Neuronal stem cell (in vitro differentiated cells): ENCODE measurements at regions not wholly inside any gene's neighbourhood (a gene's known extent, or its start where the extent isn't known, plus 50 kb on each side); places are given as distances from the start of the nearest gene placed in this dataset.

ENCODE experiments used
- DNase-seq: peaks from one replicate; pipeline ENCODE4 v3.0.0-alpha.2; 2013; ENCODE audit warnings: low spot score
- H2AFZ ChIP-seq: one replicate; pipeline ENCODE4 v1.6.1; 2013; ENCODE audit warnings: mild to moderate bottlenecking, low read length, inconsistent platforms
- H2AK5ac ChIP-seq: 2 replicates; pipeline ENCODE4 v1.6.1; 2013; ENCODE audit warnings: low read depth, mild to moderate bottlenecking, inconsistent platforms, low read length, moderate library complexity, mixed read lengths
- H2BK120ac ChIP-seq: 2 replicates; pipeline ENCODE4 v1.6.1; 2013; ENCODE audit warnings: low read depth, mild to moderate bottlenecking, inconsistent platforms, low read length, moderate library complexity, mixed read lengths
- H2BK12ac ChIP-seq: one replicate; pipeline ENCODE4 v1.6.1; 2013; ENCODE audit warnings: low read length, inconsistent platforms
- H2BK15ac ChIP-seq: 2 replicates; pipeline ENCODE4 v1.6.1; 2013; ENCODE audit warnings: mild to moderate bottlenecking, low read length, inconsistent platforms, mixed read lengths
- H2BK5ac ChIP-seq: one replicate; pipeline ENCODE4 v1.6.1; 2013; ENCODE audit warnings: inconsistent platforms, mild to moderate bottlenecking, low read length, moderate library complexity
- H3K14ac ChIP-seq: one replicate; pipeline ENCODE4 v1.6.1; 2013; ENCODE audit warnings: low read length, inconsistent platforms
- H3K18ac ChIP-seq: 2 replicates; pipeline ENCODE4 v1.6.1; 2013; ENCODE audit warnings: low read length, inconsistent platforms
- H3K23ac ChIP-seq: 2 replicates; pipeline ENCODE4 v1.6.1; 2013; ENCODE audit warnings: low read depth, mild to moderate bottlenecking, mixed read lengths, low read length, inconsistent platforms; ENCODE audit not compliant: poor library complexity
- H3K27ac ChIP-seq: replicated peaks from 3 replicates; pipeline ENCODE4 v1.5.1; 2013; ENCODE audit warnings: low read length, inconsistent platforms
- H3K27me3 ChIP-seq, 3 experiments: 2 replicates each; pipeline ENCODE4 v1.6.1; 2013; ENCODE audit warnings: low read length in 3 of 3, mild to moderate bottlenecking in 2 of 3, inconsistent platforms in 1 of 3, low read depth in 1 of 3, mixed read lengths in 1 of 3, moderate library complexity in 1 of 3; ENCODE audit not compliant: control insufficient read depth in 3 of 3, insufficient read depth in 3 of 3
- H3K36me3 ChIP-seq, 2 donors: replicated peaks in 1 of 2; 2 replicates each; pipeline ENCODE4 v1.6.1; 2013; ENCODE audit warnings: low read length in 2 of 2; ENCODE audit not compliant: control insufficient read depth in 2 of 2, insufficient read depth in 2 of 2
- H3K4ac ChIP-seq: 2 replicates; pipeline ENCODE4 v1.6.1; 2013; ENCODE audit warnings: inconsistent platforms, mild to moderate bottlenecking, low read length, moderate library complexity
- H3K4me1 ChIP-seq, 2 donors: 1 replicate in 1 of 2; 2 replicates in 1 of 2; pipeline ENCODE4 v1.6.1; 2013; ENCODE audit warnings: low read length in 2 of 2, low read depth in 1 of 2; ENCODE audit not compliant: control insufficient read depth in 2 of 2, insufficient read depth in 1 of 2
- H3K4me2 ChIP-seq: one replicate; pipeline ENCODE4 v1.6.1; 2013; ENCODE audit warnings: mild to moderate bottlenecking, low read length, inconsistent platforms; ENCODE audit not compliant: insufficient read depth, poor library complexity, severe bottlenecking
- H3K4me3 ChIP-seq, 2 donors: 2 replicates each; pipeline ENCODE4 v1.5.1; 2013; ENCODE audit warnings: low read length in 2 of 2, mild to moderate bottlenecking in 2 of 2, inconsistent platforms in 1 of 2, moderate library complexity in 1 of 2
- H3K79me1 ChIP-seq: one replicate; pipeline ENCODE4 v1.6.1; 2013; ENCODE audit warnings: low read depth, mild to moderate bottlenecking, inconsistent platforms, low read length, moderate library complexity
- H3K9ac ChIP-seq: one replicate; pipeline ENCODE4 v1.6.1; 2013; ENCODE audit warnings: mild to moderate bottlenecking, low read depth, low read length, inconsistent platforms; ENCODE audit not compliant: poor library complexity
- H3K9me3 ChIP-seq, 2 donors: replicated peaks in 1 of 2; 2 replicates each; pipeline versions ENCODE3 to v1.6.1; 2013; ENCODE audit warnings: low read length in 2 of 2, mild to moderate bottlenecking in 2 of 2, inconsistent platforms in 1 of 2, low read depth in 1 of 2, mixed read lengths in 1 of 2, moderate library complexity in 1 of 2; ENCODE audit not compliant: control insufficient read depth in 2 of 2, insufficient read depth in 1 of 2
- H4K8ac ChIP-seq: one replicate; pipeline ENCODE4 v1.6.1; 2013; ENCODE audit warnings: low read depth, mild to moderate bottlenecking, inconsistent platforms, low read length, moderate library complexity
- H4K91ac ChIP-seq: one replicate; pipeline ENCODE4 v1.6.1; 2013; ENCODE audit warnings: low read length, low read depth, mild to moderate bottlenecking, inconsistent platforms; ENCODE audit not compliant: poor library complexity
- WGBS, 2 donors: extraction: QIAGEN DNeasy Blood & Tissue Kit; methylation state at CpG; one replicate each; pipeline ENCODE4 v1.1.7; 2013; ENCODE audit warnings: missing lambda C conversion rate in 2 of 2, mixed read lengths in 1 of 2; ENCODE audit not compliant: insufficient read length in 2 of 2, insufficient replicate concordance in 1 of 2; ENCODE audit errors: extremely low coverage in 2 of 2; 5-methylcytosine and 5-hydroxymethylcytosine counted together

- DNase-seq = no peak
- no peaks in the 10 kb centered on the region for H3K79me1 ChIP-seq
- no peak overlapping the region for H3K4me2 ChIP-seq
- no peak overlapping the region for H4K8ac ChIP-seq
- H3K18ac ChIP-seq = no peak overlapping the region
- no peak overlapping the region for H2BK5ac ChIP-seq
- no peak overlapping the region for H3K23ac ChIP-seq
- no peaks in the 10 kb centered on the region for H3K9me3 ChIP-seq
- WGBS, 2 donors = no CpG with 5 or more reads among the region's 1 CpG
- no peak overlapping the region for H3K9ac ChIP-seq
- H3K4me3 ChIP-seq = no peak overlapping the region
- H3K27me3 ChIP-seq = no peaks in the 10 kb centered on the region
- H2BK120ac ChIP-seq = no peak overlapping the region
- H3K36me3 ChIP-seq = no peaks in the 10 kb centered on the region
- no peak overlapping the region for H4K91ac ChIP-seq
- no peak overlapping the region for H3K27ac ChIP-seq
- H3K4me1 ChIP-seq = peaks cover 7 to 16% of the 10 kb centered on the region in 2 donors
- H2BK12ac ChIP-seq = no peak overlapping the region
- H3K14ac ChIP-seq = no peak overlapping the region
- no peak overlapping the region for H3K4ac ChIP-seq
- no peak overlapping the region for H2BK15ac ChIP-seq
- no peak overlapping the region for H2AK5ac ChIP-seq
- H2AFZ ChIP-seq = peak overlapping the region; percentile 80
Measured at GRCh38 chr15:35307026-35307425, 221.9 kb upstream of the NANOGP8 start.

GRCh38 chr15:35306361-35306981 lies 221.4 kb upstream of the NANOGP8 start:
- Histone ChIP-seq H2BK120ac (no peak overlapping the region), H3K4me1 (peaks cover 7 to 16% of the 10 kb centered on the region in 2 donors), H2BK12ac (no peak overlapping the region), H4K91ac (no peak overlapping the region), H2BK15ac (no peak overlapping the region), H4K8ac (no peak overlapping the region), H3K4ac (no peak overlapping the region), H3K9ac (no peak overlapping the region), H2AK5ac (no peak overlapping the region), H3K14ac (no peak overlapping the region), H3K27ac (no peak overlapping the region), H3K9me3 (no peaks in the 10 kb centered on the region), H2AFZ (peak overlapping the region; percentile 80), H3K4me2 (no peak overlapping the region), H3K79me1 (no peaks in the 10 kb centered on the region), H3K23ac (no peak overlapping the region), H3K36me3 (no peaks in the 10 kb centered on the region), H3K4me3 (no peak overlapping the region), H2BK5ac (no peak overlapping the region), H3K27me3 (no peaks in the 10 kb centered on the region), H3K18ac (no peak overlapping the region)
- DNase-seq = peak; percentile 9
- WGBS, 2 donors = no CpG with 5 or more reads among the region's 4 CpGs

GRCh38 chr15:35305946-35306345 lies 220.9 kb upstream of the NANOGP8 start:
- H3K4ac ChIP-seq = no peak overlapping the region
- H3K27ac ChIP-seq = no peak overlapping the region

GRCh38 chr15:35305031-35305550 lies 220.0 kb upstream of the NANOGP8 start:
- Histone ChIP-seq H3K79me1 (no peaks in the 10 kb centered on the region), H3K4me2 (no peak overlapping the region), H3K14ac (no peak overlapping the region), H2BK15ac (no peak overlapping the region), H2AK5ac (no peak overlapping the region), H4K8ac (no peak overlapping the region), H3K4me3 (no peak overlapping the region), H3K4me1 (peaks cover 7 to 16% of the 10 kb centered on the region in 2 donors), H3K27me3 (no peaks in the 10 kb centered on the region), H3K4ac (no peak overlapping the region), H4K91ac (no peak overlapping the region), H3K27ac (no peak overlapping the region), H3K18ac (no peak overlapping the region), H2BK5ac (no peak overlapping the region), H2BK120ac (no peak overlapping the region), H2AFZ (no peak overlapping the region), H2BK12ac (no peak overlapping the region), H3K9me3 (no peaks in the 10 kb centered on the region), H3K36me3 (no peaks in the 10 kb centered on the region), H3K9ac (no peak overlapping the region), H3K23ac (no peak overlapping the region)
- no CpG with 5 or more reads among the region's 2 CpGs for WGBS, 2 donors
- DNase-seq = no peak

More at GRCh38 chr15:35305946-35306345, 220.9 kb upstream of the NANOGP8 start:
- no peak overlapping the region for H3K18ac ChIP-seq
- no peak overlapping the region for H3K4me2 ChIP-seq
- no peak overlapping the region for H2BK15ac ChIP-seq
- no peak overlapping the region for H3K4me3 ChIP-seq
- H2BK12ac ChIP-seq = no peak overlapping the region
- no peaks in the 10 kb centered on the region for H3K79me1 ChIP-seq
- no peak overlapping the region for H4K91ac ChIP-seq
- H2BK5ac ChIP-seq = no peak overlapping the region
- H3K23ac ChIP-seq = no peak overlapping the region
- no peak overlapping the region for H2AFZ ChIP-seq
- DNase-seq = no peak
- H3K27me3 ChIP-seq = no peaks in the 10 kb centered on the region
- no peak overlapping the region for H3K14ac ChIP-seq
- H3K9me3 ChIP-seq = no peaks in the 10 kb centered on the region
- H4K8ac ChIP-seq = no peak overlapping the region
- H2AK5ac ChIP-seq = no peak overlapping the region
- H2BK120ac ChIP-seq = no peak overlapping the region
- no peaks in the 10 kb centered on the region for H3K36me3 ChIP-seq
- no peak overlapping the region for H3K9ac ChIP-seq
- peaks cover 7 to 16% of the 10 kb centered on the region in 2 donors for H3K4me1 ChIP-seq
